K562 (cell line): ENCODE measurements at regions not wholly inside any gene's neighbourhood (a gene's known extent, or its start where the extent isn't known, plus 50 kb on each side); places are given as distances from the start of the nearest gene placed in this dataset.

Experiments
- AFF1 ChIP-seq, 2 experiments: fragments of 450-650 bp; IDR thresholded peaks; 2 replicates each; pipeline ENCODE4 v1.6.1; 2018; ENCODE audit warnings: mild to moderate bottlenecking in 2 of 2, low read depth in 1 of 2; ENCODE audit not compliant: partially characterized antibody in 2 of 2
- E2F1 ChIP-seq: sonication (generic); formaldehyde crosslinking; IDR thresholded peaks from 2 replicates; pipeline ENCODE4 v1.8.1; 2023; ENCODE audit warnings: mild to moderate bottlenecking, missing genetic modification reagents, moderate library complexity
- E2F8 ChIP-seq: fragments of 450-650 bp; IDR thresholded peaks from 2 replicates; pipeline ENCODE4 v1.7.1; 2018; ENCODE audit warnings: mild to moderate bottlenecking, low read depth; ENCODE audit not compliant: partially characterized antibody
- JUND ChIP-seq, 2 experiments: IDR thresholded peaks; 2 replicates in 1 of 2; 3 replicates in 1 of 2; pipeline ENCODE4 v1.6.1; 2011; ENCODE audit warnings: borderline replicate concordance in 2 of 2, low read depth in 2 of 2, low read length in 2 of 2, improper control_type of control experiment in 1 of 2, missing biosample characterization in 1 of 2, missing genetic modification characterization in 1 of 2, missing genetic modification reagents in 1 of 2
- NBN ChIP-seq: fragments of 450-650 bp; IDR thresholded peaks from 2 replicates; pipeline ENCODE4 v1.6.1; 2016; ENCODE audit warnings: low read depth, mild to moderate bottlenecking
- NFE2L1 ChIP-seq: fragments of 450-650 bp; IDR thresholded peaks from 2 replicates; pipeline ENCODE4 v1.6.1; 2016; ENCODE audit warnings: missing genetic modification characterization, low read depth, mild to moderate bottlenecking, missing compliant biosample characterization, moderate library complexity, borderline replicate concordance
- NR2C1 ChIP-seq, 2 experiments: fragments of 450-650 bp; IDR thresholded peaks; 2 replicates each; pipeline ENCODE4 v1.6.1; 2017; ENCODE audit warnings: mild to moderate bottlenecking in 2 of 2, antibody characterized with exemption in 1 of 2, inconsistent platforms in 1 of 2, missing compliant biosample characterization in 1 of 2, missing genetic modification characterization in 1 of 2
- PHF21A ChIP-seq: fragments of 450-650 bp; IDR thresholded peaks from 2 replicates; pipeline ENCODE4 v1.6.1; 2017; ENCODE audit warnings: low read depth, borderline replicate concordance
- POLR2B ChIP-seq: fragments of 450-650 bp; IDR thresholded peaks from 2 replicates; pipeline ENCODE4 v1.6.1; 2018; ENCODE audit warnings: low read depth; ENCODE audit not compliant: partially characterized antibody
- PYGO2 ChIP-seq: fragments of 450-650 bp; IDR thresholded peaks from 2 replicates; pipeline ENCODE4 v1.6.1; 2016; ENCODE audit warnings: mild to moderate bottlenecking, missing genetic modification characterization, moderate library complexity, missing compliant biosample characterization
- RHOXF2B ChIP-seq: fragments of 250-450 bp; sonication (Bioruptor Pico); conservative IDR thresholded peaks from 2 replicates; pipeline ENCODE4 v1.5.1; 2021
- SREBF2 ChIP-seq: sonication (generic); formaldehyde crosslinking; IDR thresholded peaks from 2 replicates; pipeline ENCODE4 v1.4.0; 2020; ENCODE audit warnings: mild to moderate bottlenecking, missing genetic modification reagents
- TFAP4 ChIP-seq: sonication (generic); formaldehyde crosslinking; IDR thresholded peaks from 2 replicates; pipeline ENCODE4 v1.8.0; 2022; ENCODE audit warnings: missing genetic modification reagents, mild to moderate bottlenecking, moderate library complexity, borderline replicate concordance
- ZBTB8A ChIP-seq: fragments of 450-650 bp; IDR thresholded peaks from 2 replicates; pipeline ENCODE4 v1.6.1; 2018; ENCODE audit warnings: mild to moderate bottlenecking, moderate library complexity; ENCODE audit not compliant: partially characterized antibody
- ZFX ChIP-seq: sonication (generic); formaldehyde crosslinking; IDR thresholded peaks from 2 replicates; pipeline ENCODE4 v1.8.0; 2022; ENCODE audit warnings: mild to moderate bottlenecking, missing genetic modification reagents, moderate library complexity
- ZNF41 ChIP-seq: fragments of 250-450 bp; sonication (Bioruptor Pico); conservative IDR thresholded peaks from 2 replicates; pipeline ENCODE4 v1.4.0; 2020; ENCODE audit warnings: mild to moderate bottlenecking
- ZNF583 ChIP-seq: fragments of 250-450 bp; sonication (Bioruptor Pico); IDR thresholded peaks from 2 replicates; pipeline ENCODE4 v1.4.0; 2020

- TF ChIP-seq ZFX (no peak), AFF1 (IDR thresholded peaks at IDR 0.05; ENCODE audit: low read depth in 1 of 2, partially characterized antibody in 2 of 2) (peak in 1 of 2 experiments; percentile 70), E2F8 (peak; percentile 19), PHF21A (no peak; the same call in 1 of the 2 replicates), TFAP4 (CRISPR knock-in tag) (no peak), PYGO2 (tag) (no peak), NFE2L1 (tag) (no peak), ZBTB8A (peak; percentile 78), POLR2B (no peak), JUND (IDR thresholded peaks at IDR 0.05; ENCODE audit: borderline replicate concordance, low read depth, low read length) (no peak), JUND (tag; IDR thresholded peaks at IDR 0.05; ENCODE audit: borderline replicate concordance, low read depth, low read length) (0 out of 3 replicates have a peak, but pooled peaks have one; percentile 4), ZNF583 (CRISPR knock-in tag) (no peak), NR2C1 (IDR thresholded peaks at IDR 0.05) (no peak), NR2C1 (tag; IDR thresholded peaks at IDR 0.05) (no peak), NBN (peak; percentile 63), E2F1 (CRISPR knock-in tag) (peak; percentile 75), ZNF41 (CRISPR knock-in tag) (no peak), SREBF2 (no peak), RHOXF2B (CRISPR knock-in tag) (no peak)
These were observed 119.0 kb upstream of the ZNF184 start (continued) for GRCh38 chr6:27591699-27592480.
